ENCODE measurements at regions not wholly inside any gene's neighbourhood (a gene's known extent, or its start where the extent isn't known, plus 50 kb on each side); places are given as distances from the start of the nearest gene placed in this dataset.

- no peak for DNase-seq
These were observed 242.1 kb upstream of the DYNLRB2 start for GRCh38 chr16:80298676-80299075.

- no peak for DNase-seq
These were observed 244.8 kb upstream of the DYNLRB2 start for GRCh38 chr16:80296034-80296433.

- DNase-seq, result peak; percentile 55
These were observed 246.6 kb upstream of the DYNLRB2 start for GRCh38 chr16:80294172-80294571.

- DNase-seq, result no peak
These were observed 252.2 kb upstream of the DYNLRB2 start for GRCh38 chr16:80288616-80289015.

GRCh38 chr16:80287674-80288073 lies 253.1 kb upstream of the DYNLRB2 start:
- no peak for DNase-seq

- no peak for DNase-seq
These were observed 255.7 kb upstream of the DYNLRB2 start for GRCh38 chr16:80285104-80285503.

GRCh38 chr16:80283466-80284392 lies 257.1 kb upstream of the DYNLRB2 start:
- DNase-seq, result no peak

- DNase-seq, result no peak
These were observed 260.2 kb upstream of the DYNLRB2 start for GRCh38 chr16:80280557-80280956.

- DNase-seq, result no peak
These were observed 261.1 kb upstream of the DYNLRB2 start for GRCh38 chr16:80279656-80280055.

GRCh38 chr16:80277182-80277581 lies 263.6 kb upstream of the DYNLRB2 start:
- peak; percentile 59 for DNase-seq

- peak; percentile 61 for DNase-seq
These were observed 266.1 kb upstream of the DYNLRB2 start for GRCh38 chr16:80274576-80275191.

- DNase-seq, result no peak
These were observed 266.9 kb upstream of the DYNLRB2 start for GRCh38 chr16:80273635-80274538.

GRCh38 chr16:80265624-80266306 lies 275.0 kb upstream of the DYNLRB2 start:
- no peak for DNase-seq

GRCh38 chr16:80263848-80264694 lies 276.7 kb upstream of the DYNLRB2 start:
- no peak for DNase-seq

- no peak for DNase-seq
These were observed 277.5 kb upstream of the DYNLRB2 start for GRCh38 chr16:80263181-80263823.

GRCh38 chr16:80260906-80261311 lies 279.9 kb upstream of the DYNLRB2 start:
- DNase-seq, result no peak

GRCh38 chr16:80259290-80259805 lies 281.4 kb upstream of the DYNLRB2 start:
- no peak for DNase-seq

GRCh38 chr16:80258407-80258806 lies 282.4 kb upstream of the DYNLRB2 start:
- DNase-seq, result no peak

- DNase-seq, result no peak
These were observed 285.8 kb upstream of the DYNLRB2 start for GRCh38 chr16:80254970-80255369.

GRCh38 chr16:80253741-80254140 lies 287.1 kb upstream of the DYNLRB2 start:
- no peak for DNase-seq

- peak; percentile 79 for DNase-seq
These were observed 290.4 kb upstream of the DYNLRB2 start for GRCh38 chr16:80250381-80250780.

All from islet precursor cell (in vitro differentiated cells).